ENCODE measurements at regions not wholly inside any gene's neighbourhood (a gene's known extent, or its start where the extent isn't known, plus 50 kb on each side); places are given as distances from the start of the nearest gene placed in this dataset.

- Histone ChIP-seq H4K20me1 (ENCODE audit: insufficient read depth) (no peaks in the 10 kb centered on the region), H2AFZ (ENCODE audit: low read depth, low read length, poor library complexity, severe bottlenecking) (no peak overlapping the region), H3K27me3 (ENCODE audit: insufficient read depth, low read length) (no peaks in the 10 kb centered on the region), H3K36me3 (ENCODE audit: control insufficient read depth in 1 of 2, insufficient read depth in 2 of 2, low read length in 2 of 2) (no peaks in the 10 kb centered on the region), H3K79me2 (ENCODE audit: insufficient read depth, low read length) (no peaks in the 10 kb centered on the region), H3K4me2 (ENCODE audit: low read length) (no peak overlapping the region), H3K4me1 (ENCODE audit: control insufficient read depth in 1 of 2, insufficient read depth in 2 of 2, low read length in 2 of 2) (no peaks in the 10 kb centered on the region), H3K27ac (ENCODE audit: low read depth, low read length) (no peak overlapping the region), H3K9me3 (ENCODE audit: control insufficient read depth in 1 of 2, insufficient read depth in 1 of 2, low read depth in 1 of 2, low read length in 2 of 2) (no peaks in the 10 kb centered on the region; a peak in 1 of 4 replicates), H3K4me3 (replicated peaks in 1 of 2; ENCODE audit: low read depth in 1 of 2, low read length in 2 of 2) (no peak overlapping the region), H3K9me2 (ENCODE audit: insufficient read depth) (no peaks in the 10 kb centered on the region), H3K9ac (ENCODE audit: low read length) (no peak overlapping the region)
- intact Hi-C loops (cut with micrococcal nuclease): no loop called here
- RAD21 ChIA-PET (ENCODE audit: low non-redundant PET in 1 of 2, low total read pairs in 2 of 2, uncharacterized antibody in 2 of 2, unreplicated experiment in 2 of 2): no interaction called here
- ATAC-seq (no peak), DNase-seq (ENCODE audit: low read depth, low spot score) (no peak)
- TF ChIP-seq SP1 (IDR thresholded peaks at IDR 0.05; ENCODE audit: low read depth): no peak
- no peak for TF ChIP-seq MAX (IDR thresholded peaks at IDR 0.05)
- TF ChIP-seq REST (IDR thresholded peaks at IDR 0.05; ENCODE audit: low read depth): no peak
- no peak for TF ChIP-seq FOSL1 (IDR thresholded peaks at IDR 0.05; ENCODE audit: low read depth)
- TF ChIP-seq CTCF (IDR thresholded peaks at IDR 0.05 in 2 of 3, conservative IDR thresholded peaks at IDR 0.05 in 1 of 3; ENCODE audit: borderline replicate concordance in 1 of 3, insufficient read depth in 1 of 3, low read depth in 2 of 3, low read length in 2 of 3): no peak
- no peak for TF ChIP-seq RAD21 (IDR thresholded peaks at IDR 0.05; ENCODE audit: low read depth)
- TF ChIP-seq POLR2AphosphoS5 (IDR thresholded peaks at IDR 0.05; ENCODE audit: low read depth, low read length): no peak
- TF ChIP-seq EZH2 (IDR thresholded peaks at IDR 0.05): no peak
- no peak for TF ChIP-seq ELF1 (IDR thresholded peaks at IDR 0.05; ENCODE audit: borderline replicate concordance, low read depth)
- CTCF ChIA-PET: no interaction called here
- POLR2A ChIA-PET: no interaction called here
- no TSS peak for BruUV-seq (replicated peaks)
Observed at GRCh38 chr13:79901336-79901735, 420.4 kb downstream of the NDFIP2 start.
